WTC11 (cell line): ENCODE measurements at regions not wholly inside any gene's neighbourhood (a gene's known extent, or its start where the extent isn't known, plus 50 kb on each side); places are given as distances from the start of the nearest gene placed in this dataset.
A peak's percentile ranks its signal among the peaks of the same experiment; 100 is the strongest.
"Not testable (repeated sequence)": the region's sequence is repeated elsewhere in the genome, so short reads cannot be mapped to it uniquely, and the experiment has no call there.

Experiments used
- ATAC-seq: fragments of 200-7000 bp; cut with Tn5 transposase; 2 replicates; pipeline ENCODE4 v1.10.0; 2021; ENCODE audit warnings: mild to moderate bottlenecking, moderate library complexity
- CTCF ChIA-PET: fragments of 300-600 bp; sonication (Branson Sonifier 250); formaldehyde crosslinking; loops from one replicate; lab custom pipeline; 2021; ENCODE audit warnings: antibody characterized with exemption; lab: Charles Lee
- POLR2A ChIA-PET: fragments of 350-600 bp; sonication (Branson Sonifier 250); formaldehyde crosslinking; loops from one replicate; lab custom pipeline; 2021; ENCODE audit warnings: antibody characterized with exemption; lab: Charles Lee
- DNase-seq: peaks from one replicate; pipeline ENCODE4 v3.0.0; 2021; ENCODE audit warnings: low spot score
- H3K27ac Mint-ChIP-seq: 2 replicates; pipeline ENCODE4 v1.8.0; 2021; ENCODE audit warnings: mixed read lengths
- H3K27me3 Mint-ChIP-seq: 2 replicates; pipeline ENCODE4 v1.8.0; 2021; ENCODE audit warnings: low read depth, mild to moderate bottlenecking, moderate library complexity, mixed read lengths
- H3K36me3 Mint-ChIP-seq: 2 replicates; pipeline ENCODE4 v1.8.0; 2021; ENCODE audit warnings: mixed read lengths
- H3K4me1 Mint-ChIP-seq: 2 replicates; pipeline ENCODE4 v1.8.0; 2022; ENCODE audit warnings: mixed read lengths
- H3K4me3 Mint-ChIP-seq: 2 replicates; pipeline ENCODE4 v1.8.0; 2021; ENCODE audit warnings: mild to moderate bottlenecking, moderate library complexity, mixed read lengths
- H3K9me3 Mint-ChIP-seq: 2 replicates; pipeline ENCODE4 v1.8.0; 2021; ENCODE audit warnings: mixed read lengths
- CDX4 ChIP-seq: fragments of 250-450 bp; sonication (Bioruptor Pico); IDR thresholded peaks from 2 replicates; pipeline ENCODE4 v1.9.0; 2021; ENCODE audit warnings: moderate library complexity, mild to moderate bottlenecking, inconsistent platforms, borderline replicate concordance
- EMX1 ChIP-seq: fragments of 250-450 bp; sonication (Bioruptor Pico); IDR thresholded peaks from 2 replicates; pipeline ENCODE4 v1.8.0; 2021; ENCODE audit warnings: mild to moderate bottlenecking
- ESRRA ChIP-seq: sonication (generic); formaldehyde crosslinking; IDR thresholded peaks from 2 replicates; pipeline ENCODE4 v1.8.1; 2022; ENCODE audit warnings: mild to moderate bottlenecking, missing genetic modification reagents, borderline replicate concordance
- GRHL2 ChIP-seq: fragments of 250-450 bp; sonication (Bioruptor Pico); IDR thresholded peaks from 2 replicates; pipeline ENCODE4 v1.8.0; 2022; ENCODE audit warnings: mild to moderate bottlenecking, moderate library complexity; ENCODE audit not compliant: insufficient replicate concordance, severe bottlenecking
- HMGA2 ChIP-seq: fragments of 250-450 bp; sonication (Bioruptor Pico); IDR thresholded peaks from 2 replicates; pipeline ENCODE4 v1.4.0; 2021; ENCODE audit warnings: mild to moderate bottlenecking, moderate library complexity
- JUN ChIP-seq: sonication (generic); formaldehyde crosslinking; IDR thresholded peaks from 2 replicates; pipeline ENCODE4 v1.8.0; 2023; ENCODE audit warnings: mild to moderate bottlenecking, missing genetic modification reagents
- KAT7 ChIP-seq: sonication (generic); formaldehyde crosslinking; IDR thresholded peaks from 2 replicates; pipeline ENCODE4 v1.8.1; 2023; ENCODE audit warnings: missing genetic modification reagents, mild to moderate bottlenecking, borderline replicate concordance
- NFATC4 ChIP-seq: fragments of 250-450 bp; sonication (Bioruptor Pico); IDR thresholded peaks from 2 replicates; pipeline ENCODE4 v1.9.0; 2021; ENCODE audit warnings: mild to moderate bottlenecking
- NFE2L1 ChIP-seq: sonication (generic); formaldehyde crosslinking; IDR thresholded peaks from 2 replicates; pipeline ENCODE4 v1.8.1; 2023; ENCODE audit warnings: missing genetic modification reagents
- NR3C1 ChIP-seq: sonication (generic); formaldehyde crosslinking; conservative IDR thresholded peaks from 2 replicates; pipeline ENCODE4 v1.8.1; 2023; ENCODE audit warnings: low read depth, mild to moderate bottlenecking, missing genetic modification reagents
- ZNF138 ChIP-seq: sonication (generic); formaldehyde crosslinking; conservative IDR thresholded peaks from 2 replicates; pipeline ENCODE4 v1.8.1; 2022; ENCODE audit warnings: mild to moderate bottlenecking, moderate library complexity, missing genetic modification reagents
- ZNF219 ChIP-seq: sonication (generic); formaldehyde crosslinking; IDR thresholded peaks from 2 replicates; pipeline ENCODE4 v1.8.0; 2023; ENCODE audit warnings: missing genetic modification reagents, mild to moderate bottlenecking, borderline replicate concordance
- ZNF423 ChIP-seq: fragments of 250-450 bp; sonication (Bioruptor Pico); IDR thresholded peaks from 2 replicates; pipeline ENCODE4 v2.1.2; 2022; ENCODE audit warnings: mild to moderate bottlenecking, moderate library complexity
- ZNF532 ChIP-seq: fragments of 250-450 bp; sonication (Bioruptor Pico); IDR thresholded peaks from 2 replicates; pipeline ENCODE4 v1.9.0; 2021; ENCODE audit warnings: mild to moderate bottlenecking, borderline replicate concordance
- ZSCAN18 ChIP-seq: fragments of 250-450 bp; sonication (Bioruptor Pico); IDR thresholded peaks from 2 replicates; pipeline ENCODE4 v2.1.2; 2022; ENCODE audit warnings: mild to moderate bottlenecking, moderate library complexity
- TF ChIP-seq, protein P1 (sequence below): sonication (generic); formaldehyde crosslinking; conservative IDR thresholded peaks from 2 replicates; pipeline ENCODE4 v1.8.1; 2022; ENCODE audit warnings: mild to moderate bottlenecking, missing genetic modification reagents

DNA sequence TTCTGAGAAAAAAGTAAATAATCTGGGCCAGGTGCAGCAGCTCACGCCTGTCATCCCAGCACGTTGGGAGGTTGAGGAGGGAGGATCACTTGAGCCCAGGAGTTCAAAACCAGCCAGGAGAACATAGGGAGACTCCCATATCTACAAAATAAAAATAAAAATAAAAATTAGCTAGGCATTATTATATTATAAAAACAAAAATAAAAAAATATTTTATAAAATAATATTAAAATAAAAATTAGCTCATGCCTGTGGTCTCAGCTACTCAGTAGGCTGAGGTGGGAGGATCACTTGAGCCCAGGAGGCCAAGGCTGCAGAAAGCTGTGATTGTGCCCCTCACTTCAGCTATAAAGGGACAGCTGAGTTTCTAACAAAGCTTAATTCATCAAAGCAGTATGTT lies 362.9 kb downstream of the SMOC2 start:
- ATAC-seq, result no peak
- ChIA-PET POLR2A (no interaction called here), CTCF (interaction anchor here (0.7 kb wide), 1 partner anchor 12 kb away, joined by 3 read pairs; no protein-coding TSS in a partner anchor)
- no peak for TF ChIP-seq ZSCAN18 (CRISPR knock-in tag)
- TF ChIP-seq KAT7 (CRISPR knock-in tag), result no peak
- TF ChIP-seq NFE2L1 (CRISPR knock-in tag), result no peak
- no peak for TF ChIP-seq NR3C1 (CRISPR knock-in tag)
- peak; percentile 93 for TF ChIP-seq HMGA2 (CRISPR knock-in tag)
- TF ChIP-seq ZNF219, result no peak
- no peaks in the 10 kb centered on the region for H3K36me3 Mint-ChIP-seq
- H3K27me3 Mint-ChIP-seq, result peaks cover 7% of the 10 kb centered on the region; the same call in 1 of the 2 replicates
- H3K27ac Mint-ChIP-seq, result no peak overlapping the region
- H3K4me1 Mint-ChIP-seq, result no peaks in the 10 kb centered on the region
- H3K4me3 Mint-ChIP-seq, result no peak overlapping the region
- peaks cover 6% of the 10 kb centered on the region for H3K9me3 Mint-ChIP-seq
- DNase-seq, result no peak

- peaks cover 2% of the 10 kb centered on the region; the same call in 1 of the 2 replicates for H3K27me3 Mint-ChIP-seq
- no peak for DNase-seq
- H3K4me3 Mint-ChIP-seq, result no peak overlapping the region
- TF ChIP-seq ZNF423 (CRISPR knock-in tag) (no peak), CDX4 (CRISPR knock-in tag) (no peak), EMX1 (CRISPR knock-in tag) (no peak), NFATC4 (CRISPR knock-in tag) (no peak), ESRRA (CRISPR knock-in tag) (no peak)
- TF ChIP-seq, protein P1, sequence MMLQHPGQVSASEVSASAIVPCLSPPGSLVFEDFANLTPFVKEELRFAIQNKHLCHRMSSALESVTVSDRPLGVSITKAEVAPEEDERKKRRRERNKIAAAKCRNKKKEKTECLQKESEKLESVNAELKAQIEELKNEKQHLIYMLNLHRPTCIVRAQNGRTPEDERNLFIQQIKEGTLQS (CRISPR knock-in tag), result no peak
- TF ChIP-seq, all 79 proteins: peak for 0
- no peak for ATAC-seq
- Mint-ChIP-seq H3K36me3 (peaks cover 8% of the 10 kb centered on the region), H3K9me3 (peaks cover 22% of the 10 kb centered on the region), H3K4me1 (no peaks in the 10 kb centered on the region), H3K27ac (no peak overlapping the region)
- ChIA-PET POLR2A (no interaction called here), CTCF (no interaction called here)
Measured at GRCh38 chr6:168799067-168799466, 358.1 kb downstream of the SMOC2 start.

GRCh38 chr6:168796106-168796505 lies 355.1 kb downstream of the SMOC2 start:
- CTCF ChIA-PET, result no interaction called here

DNA sequence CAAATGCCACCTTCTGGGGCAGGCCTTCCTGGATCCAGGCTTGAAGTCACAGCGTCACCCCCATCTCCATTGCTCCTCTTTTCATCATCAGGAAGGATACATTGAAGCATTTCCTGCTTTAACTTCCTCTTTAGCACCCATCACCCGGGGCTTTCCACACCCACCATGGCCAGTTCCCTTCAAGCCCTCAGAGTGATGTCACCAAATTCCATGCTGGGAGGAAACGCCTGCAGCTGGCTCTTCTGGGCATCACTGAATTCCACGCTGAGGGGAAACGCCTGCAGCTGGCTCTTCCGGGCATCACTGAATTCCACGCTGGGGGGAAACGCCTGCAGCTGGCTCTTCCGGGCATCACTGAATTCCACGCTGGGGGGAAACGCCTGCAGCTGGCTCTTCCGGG lies 354.6 kb downstream of the SMOC2 start:
- H3K4me3 Mint-ChIP-seq, H3K27me3 Mint-ChIP-seq, H3K27ac Mint-ChIP-seq, H3K36me3 Mint-ChIP-seq, POLR2A ChIA-PET, DNase-seq, H3K4me1 Mint-ChIP-seq, ATAC-seq, CTCF ChIA-PET: not testable (repeated sequence)
- H3K9me3 Mint-ChIP-seq, result peaks cover 16% of the 10 kb centered on the region

More at GRCh38 chr6:168796106-168796505, 355.1 kb downstream of the SMOC2 start:
- no peaks in the 10 kb centered on the region for H3K4me1 Mint-ChIP-seq
- ATAC-seq (no peak), DNase-seq (no peak)
- H3K27me3 Mint-ChIP-seq, result peaks cover 2% of the 10 kb centered on the region; the same call in 1 of the 2 replicates
- no peak overlapping the region for H3K27ac Mint-ChIP-seq
- TF ChIP-seq JUN (CRISPR knock-in tag) (no peak), ZNF532 (CRISPR knock-in tag) (no peak), ZNF138 (no peak), GRHL2 (no peak)
- H3K36me3 Mint-ChIP-seq, result peaks cover 8% of the 10 kb centered on the region
- peaks cover 18% of the 10 kb centered on the region for H3K9me3 Mint-ChIP-seq
- POLR2A ChIA-PET, result no interaction called here
- H3K4me3 Mint-ChIP-seq, result no peak overlapping the region
